Uterus (tissue), 3 donors: ENCODE measurements at regions not wholly inside any gene's neighbourhood (a gene's known extent, or its start where the extent isn't known, plus 50 kb on each side); places are given as distances from the start of the nearest gene placed in this dataset.
A peak's percentile ranks its signal among the peaks of the same experiment; 100 is the strongest.

Source experiments
- DNase-seq, 2 donors: peaks; one replicate each; pipeline ENCODE4 v3.0.0-alpha.2; 2019 to 2020
- H3K27ac ChIP-seq, 2 donors: fragments of 200-600 bp; sonication (generic); 1 replicate in 1 of 2; 2 replicates in 1 of 2; pipeline ENCODE4 v1.5.1; 2016 to 2018
- H3K27me3 ChIP-seq, 2 donors: fragments of 200-600 bp; sonication (generic); one replicate each; pipeline ENCODE4 v1.5.1; 2018 to 2019; ENCODE audit warnings: control low read depth in 1 of 2
- H3K36me3 ChIP-seq, 2 donors: fragments of 200-600 bp; sonication (generic); one replicate each; pipeline ENCODE4 v1.5.1; 2019; ENCODE audit warnings: control low read depth in 1 of 2
- H3K4me1 ChIP-seq, 2 donors: fragments of 200-600 bp; sonication (generic); one replicate each; pipeline ENCODE4 v1.5.1; 2018 to 2019; ENCODE audit warnings: control low read depth in 1 of 2
- H3K4me3 ChIP-seq, 2 donors: fragments of 200-600 bp; sonication (generic); 1 replicate in 1 of 2; 2 replicates in 1 of 2; pipeline ENCODE4 v1.5.1; 2018 to 2019; ENCODE audit warnings: mild to moderate bottlenecking in 1 of 2
- H3K9me3 ChIP-seq, 2 donors: fragments of 200-600 bp; sonication (generic); one replicate each; pipeline ENCODE4 v1.5.1; 2019; ENCODE audit warnings: control low read depth in 1 of 2
- POLR2A ChIP-seq, 2 donors: fragments of 450-650 bp; IDR thresholded peaks; one replicate each; pipeline ENCODE4 v1.6.1; 2016; ENCODE audit warnings: antibody characterized with exemption in 2 of 2, mild to moderate bottlenecking in 1 of 2, moderate library complexity in 1 of 2
- intact Hi-C: fragments of 100-400 bp; cut with DNase I; formaldehyde crosslinking; loops from one replicate; pipeline ENCODE4 v1.15.1; 2023; ENCODE audit warnings: low total_unique reads
- TF ChIP-seq, protein P1 (sequence below), 4 experiments: fragments of 200-600 bp in 2 of 4; fragments of 450-650 bp in 2 of 4; sonication (generic) in 2 of 4; IDR thresholded peaks; one replicate each; pipeline ENCODE4 v1.5.1; 2016 to 2019; ENCODE audit warnings: antibody characterized with exemption in 4 of 4, mild to moderate bottlenecking in 2 of 4, moderate library complexity in 1 of 4
- donor health status: DM: yes; HTN: yes; CAD: no.

DNA sequence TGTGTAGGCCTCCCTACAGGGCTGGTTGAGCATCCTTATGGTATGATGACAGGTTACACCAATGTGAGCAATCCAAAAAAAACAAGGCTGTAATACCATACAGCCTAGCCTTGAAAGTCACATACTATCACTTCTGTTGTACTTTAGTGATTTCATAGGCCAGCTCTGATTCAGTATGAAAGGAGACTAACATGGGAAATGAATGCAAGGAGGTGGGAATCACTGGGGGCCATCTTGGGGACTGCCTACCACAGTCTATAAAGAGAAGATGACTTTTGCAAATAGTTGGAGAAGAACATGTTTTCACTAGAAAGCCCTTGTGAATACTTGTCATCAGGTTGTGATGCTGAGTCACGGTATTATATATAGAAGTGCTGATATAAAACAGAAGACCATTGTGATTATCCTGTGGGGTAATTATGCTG lies 270.7 kb downstream of the S1PR1 start:
- no peaks in the 10 kb centered on the region for H3K4me1 ChIP-seq

DNA sequence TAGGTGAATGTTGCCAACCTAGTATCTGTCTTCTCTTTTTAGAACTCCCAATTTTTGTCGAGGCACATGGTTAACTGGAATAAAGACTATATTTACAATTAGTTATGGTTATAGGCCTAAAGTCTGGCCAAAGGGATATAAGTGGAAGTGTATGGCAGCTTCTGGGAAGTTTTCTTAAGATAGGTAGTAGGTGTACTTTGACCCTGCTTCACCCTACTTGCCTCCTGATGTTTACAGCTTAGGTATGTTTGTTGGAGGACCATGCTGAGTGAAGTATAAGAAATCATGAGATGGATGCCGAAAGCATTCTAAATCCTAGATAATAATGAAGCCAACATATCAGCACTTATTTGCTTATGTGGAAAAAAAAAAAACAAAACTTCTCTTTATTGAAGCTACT lies 272.1 kb downstream of the S1PR1 start:
- no peaks in the 10 kb centered on the region for H3K9me3 ChIP-seq
- no peak for TF ChIP-seq POLR2A (IDR thresholded peaks at IDR 0.05)
- TF ChIP-seq, protein P1, sequence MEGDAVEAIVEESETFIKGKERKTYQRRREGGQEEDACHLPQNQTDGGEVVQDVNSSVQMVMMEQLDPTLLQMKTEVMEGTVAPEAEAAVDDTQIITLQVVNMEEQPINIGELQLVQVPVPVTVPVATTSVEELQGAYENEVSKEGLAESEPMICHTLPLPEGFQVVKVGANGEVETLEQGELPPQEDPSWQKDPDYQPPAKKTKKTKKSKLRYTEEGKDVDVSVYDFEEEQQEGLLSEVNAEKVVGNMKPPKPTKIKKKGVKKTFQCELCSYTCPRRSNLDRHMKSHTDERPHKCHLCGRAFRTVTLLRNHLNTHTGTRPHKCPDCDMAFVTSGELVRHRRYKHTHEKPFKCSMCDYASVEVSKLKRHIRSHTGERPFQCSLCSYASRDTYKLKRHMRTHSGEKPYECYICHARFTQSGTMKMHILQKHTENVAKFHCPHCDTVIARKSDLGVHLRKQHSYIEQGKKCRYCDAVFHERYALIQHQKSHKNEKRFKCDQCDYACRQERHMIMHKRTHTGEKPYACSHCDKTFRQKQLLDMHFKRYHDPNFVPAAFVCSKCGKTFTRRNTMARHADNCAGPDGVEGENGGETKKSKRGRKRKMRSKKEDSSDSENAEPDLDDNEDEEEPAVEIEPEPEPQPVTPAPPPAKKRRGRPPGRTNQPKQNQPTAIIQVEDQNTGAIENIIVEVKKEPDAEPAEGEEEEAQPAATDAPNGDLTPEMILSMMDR (IDR thresholded peaks at IDR 0.05) = no peak
- intact Hi-C loops = no loop called here
- no peaks in the 10 kb centered on the region for H3K4me1 ChIP-seq
- H3K27ac ChIP-seq = no peak overlapping the region
- H3K4me3 ChIP-seq = no peak overlapping the region
- no peaks in the 10 kb centered on the region for H3K36me3 ChIP-seq
- no peaks in the 10 kb centered on the region for H3K27me3 ChIP-seq
- DNase-seq = no peak

More for the DNA sequence above, 270.7 kb downstream of the S1PR1 start:
- H3K27me3 ChIP-seq = no peaks in the 10 kb centered on the region
- no peak overlapping the region for H3K4me3 ChIP-seq
- H3K36me3 ChIP-seq = no peaks in the 10 kb centered on the region
- H3K9me3 ChIP-seq = no peaks in the 10 kb centered on the region
- no peak overlapping the region for H3K27ac ChIP-seq
- TF ChIP-seq POLR2A (IDR thresholded peaks at IDR 0.05) = no peak
- TF ChIP-seq, protein P1 (IDR thresholded peaks at IDR 0.05) = no peak
- DNase-seq = no peak
- intact Hi-C loops = no loop called here

- TF ChIP-seq POLR2A (IDR thresholded peaks at IDR 0.05) = no peak
- TF ChIP-seq, protein P1 (IDR thresholded peaks at IDR 0.05) = no peak
- no peaks in the 10 kb centered on the region for H3K27me3 ChIP-seq
- intact Hi-C loops = no loop called here
- H3K4me1 ChIP-seq = no peaks in the 10 kb centered on the region
- H3K9me3 ChIP-seq = no peaks in the 10 kb centered on the region
- H3K27ac ChIP-seq = no peak overlapping the region
- no peak for DNase-seq
- H3K36me3 ChIP-seq = no peaks in the 10 kb centered on the region
- no peak overlapping the region for H3K4me3 ChIP-seq
These were observed 272.6 kb downstream of the S1PR1 start for GRCh38 chr1:101509370-101509769.

DNA sequence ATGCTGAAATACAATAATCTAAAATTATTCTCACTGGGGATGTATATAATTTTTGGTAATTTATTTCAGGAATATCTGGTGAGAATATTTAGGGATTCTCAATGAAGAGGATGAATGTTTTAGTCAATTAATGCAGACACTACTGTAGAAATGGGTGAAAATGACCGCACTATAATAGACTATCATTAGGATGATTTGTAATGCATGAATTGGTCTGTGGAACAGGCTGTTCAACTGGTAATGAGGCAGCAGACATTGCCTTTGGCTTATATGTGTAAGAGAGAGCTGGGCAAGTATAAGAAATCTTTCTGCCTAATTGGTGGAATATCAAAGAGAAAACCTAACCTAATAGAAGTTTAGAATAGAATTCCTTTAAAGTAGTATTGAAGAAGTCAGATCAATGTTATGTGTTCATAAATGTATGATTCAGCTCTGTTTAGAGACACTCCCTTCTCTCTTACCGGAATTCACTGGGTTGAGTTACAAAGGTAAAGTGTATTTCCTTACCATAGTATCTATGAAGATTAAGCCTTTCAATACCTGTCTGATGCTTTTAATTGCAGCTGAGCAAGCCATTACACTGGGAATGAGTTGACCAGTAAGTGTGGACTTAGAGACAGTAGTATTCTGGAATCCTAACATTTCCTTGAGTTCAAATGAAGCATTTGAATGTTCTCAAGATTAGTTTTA lies 274.5 kb downstream of the S1PR1 start:
- H3K27ac ChIP-seq = no peak overlapping the region
- H3K27me3 ChIP-seq = no peaks in the 10 kb centered on the region
- no peaks in the 10 kb centered on the region for H3K36me3 ChIP-seq
- no peaks in the 10 kb centered on the region for H3K4me1 ChIP-seq
- DNase-seq = no peak
- no peak for TF ChIP-seq POLR2A (IDR thresholded peaks at IDR 0.05)
- TF ChIP-seq, protein P1 (IDR thresholded peaks at IDR 0.05) = no peak
- H3K9me3 ChIP-seq = no peaks in the 10 kb centered on the region
- H3K4me3 ChIP-seq = no peak overlapping the region
- intact Hi-C loops = no loop called here

DNA sequence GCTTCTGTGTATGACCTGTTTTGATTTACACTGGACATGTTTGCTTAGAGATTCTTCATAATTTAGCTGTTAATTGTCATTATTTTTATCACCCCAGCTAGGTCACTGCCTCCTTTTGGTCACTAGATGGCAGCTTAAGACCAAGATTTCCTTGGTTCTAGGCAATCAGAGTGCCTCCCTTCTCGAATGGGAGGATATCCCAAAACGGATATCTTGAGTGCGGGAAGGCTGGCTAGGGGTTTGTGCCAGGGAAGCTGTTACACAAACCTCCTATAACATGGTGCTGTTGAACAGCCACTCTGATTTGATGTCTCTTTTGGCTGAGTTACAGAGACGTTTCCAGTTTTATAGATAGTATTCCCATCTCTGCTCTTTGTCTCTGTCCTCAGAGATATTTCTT lies 283.5 kb downstream of the S1PR1 start:
- H3K27ac ChIP-seq = no peak overlapping the region
- no peaks in the 10 kb centered on the region for H3K4me1 ChIP-seq
- H3K4me3 ChIP-seq = no peak overlapping the region
- H3K9me3 ChIP-seq = no peaks in the 10 kb centered on the region
- intact Hi-C loops = no loop called here
- no peak for TF ChIP-seq POLR2A (IDR thresholded peaks at IDR 0.05)
- TF ChIP-seq, protein P1 (IDR thresholded peaks at IDR 0.05) = peak in 3 of 4 experiments; percentile 25 to 43 (median 39)
- no peaks in the 10 kb centered on the region for H3K36me3 ChIP-seq
- H3K27me3 ChIP-seq = no peaks in the 10 kb centered on the region
- no peak for DNase-seq
